VCaP (cell line): ENCODE measurements at regions not wholly inside any gene's neighbourhood (a gene's known extent, or its start where the extent isn't known, plus 50 kb on each side); places are given as distances from the start of the nearest gene placed in this dataset.
"Not testable (repeated sequence)": the region's sequence is repeated elsewhere in the genome, so short reads cannot be mapped to it uniquely, and the experiment has no call there.

ENCODE experiments used
- H3K27ac ChIP-seq: fragments of 450-650 bp; 2 replicates; pipeline ENCODE4 v1.5.1; 2017
- TF ChIP-seq, protein P1 (sequence below): fragments of 450-650 bp; conservative IDR thresholded peaks from 2 replicates; pipeline ENCODE4 v1.5.1; 2017; ENCODE audit warnings: mild to moderate bottlenecking, moderate library complexity

DNA sequence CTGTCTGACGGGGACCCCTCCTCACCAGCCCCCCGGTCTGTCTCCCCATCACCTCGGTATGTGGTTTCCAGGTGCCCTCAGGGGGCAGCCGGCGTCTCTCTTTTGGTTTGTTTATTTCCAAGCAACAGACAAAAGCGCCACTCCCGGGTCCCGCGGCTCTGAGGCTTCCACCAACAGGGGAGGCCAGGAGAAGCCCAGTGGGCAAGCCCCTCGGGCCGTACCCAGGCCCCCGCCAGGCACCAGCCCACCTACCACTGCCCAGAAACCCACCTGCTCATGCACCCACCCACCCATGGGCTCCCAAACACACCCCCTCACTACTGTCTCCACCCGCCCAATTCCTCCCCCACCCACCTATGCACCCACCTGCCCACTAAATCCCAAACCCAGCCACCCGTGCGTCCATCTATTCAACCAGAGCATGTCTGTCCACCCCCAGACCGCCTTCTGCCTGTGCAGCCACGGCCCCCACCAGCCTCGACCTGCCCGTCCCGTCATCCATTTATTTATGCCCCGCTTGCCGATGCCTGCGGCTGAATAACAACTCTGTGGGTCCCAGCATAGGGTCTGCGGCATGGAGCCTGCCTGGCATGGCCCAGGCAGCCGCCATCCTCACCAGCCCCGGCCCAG lies 129.8 kb downstream of the FAM53A start:
- H3K27ac ChIP-seq, result no peak overlapping the region
- TF ChIP-seq, protein P1, sequence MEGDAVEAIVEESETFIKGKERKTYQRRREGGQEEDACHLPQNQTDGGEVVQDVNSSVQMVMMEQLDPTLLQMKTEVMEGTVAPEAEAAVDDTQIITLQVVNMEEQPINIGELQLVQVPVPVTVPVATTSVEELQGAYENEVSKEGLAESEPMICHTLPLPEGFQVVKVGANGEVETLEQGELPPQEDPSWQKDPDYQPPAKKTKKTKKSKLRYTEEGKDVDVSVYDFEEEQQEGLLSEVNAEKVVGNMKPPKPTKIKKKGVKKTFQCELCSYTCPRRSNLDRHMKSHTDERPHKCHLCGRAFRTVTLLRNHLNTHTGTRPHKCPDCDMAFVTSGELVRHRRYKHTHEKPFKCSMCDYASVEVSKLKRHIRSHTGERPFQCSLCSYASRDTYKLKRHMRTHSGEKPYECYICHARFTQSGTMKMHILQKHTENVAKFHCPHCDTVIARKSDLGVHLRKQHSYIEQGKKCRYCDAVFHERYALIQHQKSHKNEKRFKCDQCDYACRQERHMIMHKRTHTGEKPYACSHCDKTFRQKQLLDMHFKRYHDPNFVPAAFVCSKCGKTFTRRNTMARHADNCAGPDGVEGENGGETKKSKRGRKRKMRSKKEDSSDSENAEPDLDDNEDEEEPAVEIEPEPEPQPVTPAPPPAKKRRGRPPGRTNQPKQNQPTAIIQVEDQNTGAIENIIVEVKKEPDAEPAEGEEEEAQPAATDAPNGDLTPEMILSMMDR, result no peak

DNA sequence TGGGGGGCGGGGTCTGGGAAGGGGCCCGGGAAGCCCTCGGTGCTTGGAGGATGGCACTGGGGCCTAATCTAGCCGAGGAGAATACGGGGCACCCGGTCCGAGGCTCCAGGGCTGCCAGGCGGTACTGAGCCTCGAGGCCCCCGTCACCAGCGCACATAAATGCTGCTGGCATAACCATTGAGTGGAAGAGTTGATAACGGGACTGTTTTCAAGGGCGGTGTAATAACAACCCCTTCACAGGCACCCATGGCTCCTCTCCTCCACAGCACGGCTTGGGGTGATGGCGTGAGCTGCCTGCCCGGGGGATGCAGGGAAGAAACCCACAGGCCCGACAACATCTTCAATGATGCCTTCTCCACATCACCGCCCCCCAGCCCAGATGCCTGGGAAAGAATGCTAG lies 130.7 kb downstream of the FAM53A start:
- TF ChIP-seq, protein P1, result no peak
- H3K27ac ChIP-seq, result no peak overlapping the region

GRCh38 chr4:1552451-1552850 lies 131.7 kb downstream of the FAM53A start:
- TF ChIP-seq, protein P1, result no peak

DNA sequence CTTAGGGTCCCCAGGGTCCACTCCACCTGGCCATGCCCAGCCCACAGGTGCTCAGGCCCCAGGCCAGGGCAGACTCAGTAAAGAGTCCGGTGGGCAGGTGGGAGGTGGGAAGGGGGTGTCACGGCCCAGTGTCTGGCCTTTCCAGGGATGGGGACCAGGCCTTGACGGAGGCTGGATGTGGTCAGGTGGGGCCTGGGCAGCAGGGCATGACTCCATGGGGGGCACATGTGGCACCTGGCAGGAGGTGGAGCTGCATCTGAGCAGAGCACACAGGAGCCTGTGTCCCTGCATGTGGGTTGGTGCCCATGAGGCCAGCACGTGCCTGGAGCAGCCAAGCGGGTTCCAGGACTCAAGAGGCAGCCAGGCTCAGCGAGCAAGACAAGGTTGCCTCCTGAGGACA lies 132.9 kb downstream of the FAM53A start:
- no peak overlapping the region for H3K27ac ChIP-seq
- TF ChIP-seq, protein P1, result no peak

More at GRCh38 chr4:1552451-1552850, 131.7 kb downstream of the FAM53A start:
- H3K27ac ChIP-seq, result no peak overlapping the region

GRCh38 chr4:1550122-1551070 lies 133.7 kb downstream of the FAM53A start:
- TF ChIP-seq, protein P1, result no peak
- H3K27ac ChIP-seq, result no peak overlapping the region

GRCh38 chr4:1549638-1550035 lies 134.5 kb downstream of the FAM53A start:
- no peak overlapping the region for H3K27ac ChIP-seq
- TF ChIP-seq, protein P1, result no peak

GRCh38 chr4:1548827-1549637 lies 135.1 kb downstream of the FAM53A start:
- TF ChIP-seq, protein P1, result peak; percentile 93
- H3K27ac ChIP-seq, result not testable (repeated sequence)
